GM12878 (cell line): ENCODE measurements at regions not wholly inside any gene's neighbourhood (a gene's known extent, or its start where the extent isn't known, plus 50 kb on each side); places are given as distances from the start of the nearest gene placed in this dataset.

Experiments used
- ATAC-seq: fragments of 200-7000 bp; cut with Tn5 transposase; 3 replicates; pipeline ENCODE4 v1.9.1; 2020; ENCODE audit warnings: mild to moderate bottlenecking, moderate library complexity
- BruUV-seq: library from RNA; stranded (reverse); fragments of 400-500 nt; replicated peaks from 2 replicates; lab custom pipeline; 2021; lab: Mats Ljungman, UMichigan
- CTCF ChIA-PET: fragments of 300-600 bp; sonication (Branson Sonifier 250); formaldehyde crosslinking; extraction: SDS; loops from one replicate; lab custom pipeline; 2021; ENCODE audit warnings: inconsistent platforms; lab: Yijun Ruan, JAX
- POLR2A ChIA-PET: fragments of 350-600 bp; formaldehyde crosslinking; extraction: SDS; loops from one replicate; lab custom pipeline; 2021; ENCODE audit warnings: inconsistent platforms; lab: Charles Lee
- RAD21 ChIA-PET: fragments of 300-600 bp; sonication (Branson Sonifier 250); formaldehyde crosslinking; loops from one replicate; lab custom pipeline; 2023; ENCODE audit warnings: antibody characterized with exemption; ENCODE audit not compliant: unreplicated experiment; lab: Charles Lee
- SMC1A ChIA-PET: fragments of 300-600 bp; sonication (Branson Sonifier 250); formaldehyde crosslinking; loops from one replicate; lab custom pipeline; 2023; ENCODE audit not compliant: unreplicated experiment, uncharacterized antibody; lab: Charles Lee
- DNase-seq: peaks from one replicate; pipeline ENCODE4 v3.0.0-alpha.2; 2011; ENCODE audit warnings: low read depth, low spot score
- FAIRE-seq: peaks from 3 replicates; lab custom pipeline; 2011; peaks lifted over from hg19 to GRCh38; lab: Jason Lieb, UNC
- H2AFZ ChIP-seq: 2 replicates; pipeline ENCODE4 v1.6.0; 2011; ENCODE audit warnings: low read depth, low read length, control low read depth; ENCODE audit not compliant: control insufficient read depth
- H3K27ac ChIP-seq: 2 replicates; pipeline ENCODE4 v1.5.1; 2011; ENCODE audit warnings: control low read depth; ENCODE audit not compliant: control insufficient read depth, insufficient read depth
- H3K27me3 ChIP-seq, 2 experiments: replicated peaks in 1 of 2; 2 replicates each; pipeline versions ENCODE4 v1.6.0 to v1.6.1; 2011; ENCODE audit warnings: low read length in 1 of 2; ENCODE audit not compliant: control insufficient read depth in 2 of 2, insufficient read depth in 2 of 2
- H3K36me3 ChIP-seq, 2 experiments: 2 replicates each; pipeline ENCODE4 v1.5.1; 2011; ENCODE audit warnings: low read length in 1 of 2; ENCODE audit not compliant: control insufficient read depth in 2 of 2, insufficient read depth in 2 of 2
- H3K4me1 ChIP-seq: 2 replicates; pipeline ENCODE4 v1.6.1; 2011; ENCODE audit warnings: mild to moderate bottlenecking, low read length, moderate library complexity, mixed read lengths; ENCODE audit not compliant: control insufficient read depth, insufficient read depth
- H3K4me2 ChIP-seq: 2 replicates; pipeline ENCODE4 v1.6.0; 2011; ENCODE audit warnings: control low read depth; ENCODE audit not compliant: control insufficient read depth, insufficient read depth
- H3K4me3 ChIP-seq: fragments of 200-600 bp; sonication (generic); 2 replicates; pipeline ENCODE4 v1.5.1; 2016
- H3K79me2 ChIP-seq: 2 replicates; pipeline ENCODE4 v1.6.0; 2011; ENCODE audit warnings: low read length; ENCODE audit not compliant: control insufficient read depth, insufficient read depth
- H3K9ac ChIP-seq: 2 replicates; pipeline ENCODE4 v1.8.0; 2011; ENCODE audit warnings: low read length, control low read depth, mixed read lengths; ENCODE audit not compliant: control insufficient read depth, insufficient read depth
- H3K9me3 ChIP-seq: replicated peaks from 3 replicates; pipeline ENCODE4 v1.5.1; 2011; ENCODE audit warnings: mild to moderate bottlenecking, low read length; ENCODE audit not compliant: control insufficient read depth, insufficient read depth
- H4K20me1 ChIP-seq: 2 replicates; pipeline ENCODE4 v1.6.0; 2011; ENCODE audit not compliant: control insufficient read depth, insufficient read depth
- ASH2L ChIP-seq: fragments of 300-600, 200-600 bp; sonication (generic); IDR thresholded peaks from 2 replicates; pipeline ENCODE4 v1.6.1; 2017; ENCODE audit warnings: low read depth, mild to moderate bottlenecking, borderline replicate concordance
- DPF2 ChIP-seq: fragments of 450-650 bp; IDR thresholded peaks from 2 replicates; pipeline ENCODE4 v1.6.1; 2017; ENCODE audit warnings: mild to moderate bottlenecking
- ETV6 ChIP-seq, 2 experiments: fragments of 450-650 bp in 1 of 2; IDR thresholded peaks in 1 of 2; conservative IDR thresholded peaks in 1 of 2; 2 replicates each; pipeline ENCODE4 v1.6.1; 2014; ENCODE audit warnings: antibody characterized with exemption in 1 of 2, borderline replicate concordance in 1 of 2, low read depth in 1 of 2, mild to moderate bottlenecking in 1 of 2, moderate library complexity in 1 of 2
- HCFC1 ChIP-seq: fragments of 150-350 bp; IDR thresholded peaks from 2 replicates; pipeline ENCODE4 v1.6.1; 2014; ENCODE audit warnings: low read length
- HDGF ChIP-seq: fragments of 450-650 bp; IDR thresholded peaks from 2 replicates; pipeline ENCODE4 v1.6.1; 2016; ENCODE audit warnings: antibody characterized with exemption
- NBN ChIP-seq: fragments of 450-650 bp; IDR thresholded peaks from 2 replicates; pipeline ENCODE4 v1.6.1; 2016
- NR2C2 ChIP-seq: IDR thresholded peaks from 2 replicates; pipeline ENCODE4 v1.6.1; 2011; ENCODE audit warnings: borderline replicate concordance, low read depth; ENCODE audit not compliant: control insufficient read depth, insufficient read length
- NR2F1 ChIP-seq: fragments of 450-650 bp; conservative IDR thresholded peaks from 2 replicates; pipeline ENCODE4 v1.6.1; 2017; ENCODE audit warnings: mild to moderate bottlenecking
- PML ChIP-seq: IDR thresholded peaks from 2 replicates; pipeline ENCODE4 v1.6.1; 2012; ENCODE audit warnings: low read length, inconsistent platforms
- RBBP5 ChIP-seq: fragments of 200-600 bp; sonication (generic); conservative IDR thresholded peaks from 2 replicates; pipeline ENCODE4 v1.6.1; 2016
- SIX5 ChIP-seq: IDR thresholded peaks from 2 replicates; pipeline ENCODE4 v1.6.1; 2011; ENCODE audit warnings: mild to moderate bottlenecking, low read depth, low read length, moderate library complexity; ENCODE audit not compliant: severe bottlenecking
- SMARCA5 ChIP-seq: fragments of 450-650 bp; IDR thresholded peaks from 2 replicates; pipeline ENCODE4 v1.6.1; 2017; ENCODE audit warnings: mild to moderate bottlenecking
- SMC3 ChIP-seq: IDR thresholded peaks from 2 replicates; pipeline ENCODE4 v1.6.1; 2011; ENCODE audit warnings: low read length, improper control_type of control experiment, borderline replicate concordance
- SPI1 ChIP-seq: IDR thresholded peaks from 2 replicates; pipeline ENCODE4 v1.6.1; 2011; ENCODE audit warnings: low read depth, mild to moderate bottlenecking, low read length, moderate library complexity, borderline replicate concordance; ENCODE audit not compliant: insufficient read depth
- WRNIP1 ChIP-seq: IDR thresholded peaks from 2 replicates; pipeline ENCODE4 v1.6.1; 2011; ENCODE audit warnings: low read depth, low read length, improper control_type of control experiment, borderline replicate concordance
- ZNF384 ChIP-seq: IDR thresholded peaks from 2 replicates; pipeline ENCODE4 v1.6.1; 2012; ENCODE audit warnings: low read depth, mild to moderate bottlenecking, low read length, improper control_type of control experiment, borderline replicate concordance
- WGBS: methylation state at CpG from one replicate; pipeline ENCODE4 v1.1.6; 2016; ENCODE audit warnings: low lambda C conversion rate; ENCODE audit not compliant: insufficient replicate concordance, insufficient coverage; ENCODE audit errors: missing lambda C conversion rate; 5-methylcytosine and 5-hydroxymethylcytosine counted together
- in situ Hi-C: fragments of 300-500 bp; cut with MboI; formaldehyde crosslinking; loops from 9 replicates; pipeline ENCODE4 v1.14.3; 2018; ENCODE audit warnings: mixed read lengths
- intact Hi-C: fragments of 100-400 bp; cut with micrococcal nuclease; formaldehyde crosslinking; loops from one replicate; pipeline ENCODE4 v1.14.2; 2022; ENCODE audit not compliant: unreplicated experiment
- TF ChIP-seq, protein P1 (sequence below): IDR thresholded peaks from 2 replicates; pipeline ENCODE4 v1.6.1; 2012; ENCODE audit warnings: low read depth, low read length, improper control_type of control experiment
- TF ChIP-seq, protein P2 (sequence below): fragments of 450-650 bp; IDR thresholded peaks from 2 replicates; pipeline ENCODE4 v1.6.1; 2018; ENCODE audit warnings: borderline replicate concordance, mild to moderate bottlenecking; ENCODE audit not compliant: partially characterized antibody

DNA sequence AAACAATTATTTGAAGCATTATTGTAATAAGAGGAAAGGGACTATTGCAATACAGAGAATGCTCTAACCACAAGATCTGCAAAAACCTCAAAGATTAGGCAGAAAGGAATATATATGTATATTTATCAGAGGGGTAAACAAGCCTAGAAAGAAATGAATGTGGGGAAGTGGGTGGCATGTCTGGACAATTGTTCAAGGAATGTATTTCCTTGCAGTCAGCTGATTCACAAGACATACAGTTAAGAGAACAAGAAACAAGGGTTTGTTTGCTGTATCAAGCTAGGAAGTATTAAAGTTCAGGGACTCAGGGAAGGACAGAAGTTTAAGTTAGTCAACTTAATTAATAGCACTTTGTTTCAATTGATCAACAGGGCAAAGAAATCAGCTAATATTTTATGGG lies 514.7 kb downstream of the CENPC start:
- no TSS peak for BruUV-seq
- no peak for TF ChIP-seq RBBP5
- TF ChIP-seq, all 136 proteins: peak for 0

DNA sequence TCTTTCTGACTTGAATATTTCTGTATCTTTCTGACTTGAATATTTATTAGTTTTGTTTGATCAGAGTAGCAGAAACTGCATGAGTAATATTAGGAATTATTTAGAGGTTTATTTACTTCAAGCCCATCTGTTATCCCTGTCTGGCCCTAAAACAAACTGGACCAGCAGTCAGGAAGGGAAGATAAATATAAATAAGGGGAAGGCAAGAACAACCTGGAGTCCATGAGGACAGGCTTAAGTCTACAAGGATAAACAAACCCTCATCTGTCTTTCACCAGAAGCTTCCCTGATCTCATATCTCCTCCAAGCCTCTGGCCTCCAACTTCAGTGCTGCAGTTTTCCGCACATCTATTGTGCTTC lies 524.9 kb downstream of the CENPC start:
- ChIA-PET RAD21 (no interaction called here), POLR2A (no interaction called here), SMC1A (no interaction called here), CTCF (no interaction called here)
- Histone ChIP-seq H3K4me2 (no peak overlapping the region), H3K9me3 (no peaks in the 10 kb centered on the region), H3K27me3 (no peaks in the 10 kb centered on the region), H4K20me1 (no peaks in the 10 kb centered on the region), H3K4me3 (no peak overlapping the region), H2AFZ (no peak overlapping the region), H3K4me1 (no peaks in the 10 kb centered on the region), H3K27ac (no peak overlapping the region), H3K36me3 (no peaks in the 10 kb centered on the region), H3K79me2 (no peaks in the 10 kb centered on the region), H3K9ac (no peak overlapping the region)
- no TSS peak for BruUV-seq
- no peak for DNase-seq
- no peak for ATAC-seq
- in situ Hi-C loops = no loop called here
- intact Hi-C loops = no loop called here
- whole genome bisulfite sequencing = 38% methylated on average over 1 of the region's 1 CpG
- TF ChIP-seq DPF2 = no peak
- TF ChIP-seq PML = no peak
- no peak for TF ChIP-seq WRNIP1
- TF ChIP-seq SPI1 = no peak
- TF ChIP-seq, protein P1, sequence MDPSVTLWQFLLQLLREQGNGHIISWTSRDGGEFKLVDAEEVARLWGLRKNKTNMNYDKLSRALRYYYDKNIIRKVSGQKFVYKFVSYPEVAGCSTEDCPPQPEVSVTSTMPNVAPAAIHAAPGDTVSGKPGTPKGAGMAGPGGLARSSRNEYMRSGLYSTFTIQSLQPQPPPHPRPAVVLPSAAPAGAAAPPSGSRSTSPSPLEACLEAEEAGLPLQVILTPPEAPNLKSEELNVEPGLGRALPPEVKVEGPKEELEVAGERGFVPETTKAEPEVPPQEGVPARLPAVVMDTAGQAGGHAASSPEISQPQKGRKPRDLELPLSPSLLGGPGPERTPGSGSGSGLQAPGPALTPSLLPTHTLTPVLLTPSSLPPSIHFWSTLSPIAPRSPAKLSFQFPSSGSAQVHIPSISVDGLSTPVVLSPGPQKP = no peak
- no peak for TF ChIP-seq SMARCA5
- no peak for TF ChIP-seq SMC3
- TF ChIP-seq SIX5 = no peak
- no peak for TF ChIP-seq NR2F1
- no peak for TF ChIP-seq NBN
- no peak for TF ChIP-seq ASH2L
- TF ChIP-seq, protein P2, sequence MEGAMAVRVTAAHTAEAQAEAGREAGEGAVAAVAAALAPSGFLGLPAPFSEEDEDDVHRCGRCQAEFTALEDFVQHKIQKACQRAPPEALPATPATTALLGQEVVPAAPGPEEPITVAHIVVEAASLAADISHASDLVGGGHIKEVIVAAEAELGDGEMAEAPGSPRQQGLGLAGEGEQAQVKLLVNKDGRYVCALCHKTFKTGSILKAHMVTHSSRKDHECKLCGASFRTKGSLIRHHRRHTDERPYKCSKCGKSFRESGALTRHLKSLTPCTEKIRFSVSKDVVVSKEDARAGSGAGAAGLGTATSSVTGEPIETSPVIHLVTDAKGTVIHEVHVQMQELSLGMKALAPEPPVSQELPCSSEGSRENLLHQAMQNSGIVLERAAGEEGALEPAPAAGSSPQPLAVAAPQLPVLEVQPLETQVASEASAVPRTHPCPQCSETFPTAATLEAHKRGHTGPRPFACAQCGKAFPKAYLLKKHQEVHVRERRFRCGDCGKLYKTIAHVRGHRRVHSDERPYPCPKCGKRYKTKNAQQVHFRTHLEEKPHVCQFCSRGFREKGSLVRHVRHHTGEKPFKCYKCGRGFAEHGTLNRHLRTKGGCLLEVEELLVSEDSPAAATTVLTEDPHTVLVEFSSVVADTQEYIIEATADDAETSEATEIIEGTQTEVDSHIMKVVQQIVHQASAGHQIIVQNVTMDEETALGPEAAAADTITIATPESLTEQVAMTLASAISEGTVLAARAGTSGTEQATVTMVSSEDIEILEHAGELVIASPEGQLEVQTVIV = no peak
- TF ChIP-seq ETV6 (conservative IDR thresholded peaks at IDR 0.05 in 1 of 2, IDR thresholded peaks at IDR 0.05 in 1 of 2; ENCODE audit: borderline replicate concordance in 1 of 2, low read depth in 1 of 2) = no peak
- no peak for TF ChIP-seq NR2C2
- TF ChIP-seq ZNF384 = no peak
- no peak for TF ChIP-seq HCFC1
- no peak for TF ChIP-seq HDGF
- no peak for FAIRE-seq

More for the DNA sequence above, 514.7 kb downstream of the CENPC start:
- FAIRE-seq (no peak), ATAC-seq (no peak), DNase-seq (no peak)
- CTCF ChIA-PET = no interaction called here
- RAD21 ChIA-PET = no interaction called here
- no peak overlapping the region for H3K4me2 ChIP-seq
- H3K9me3 ChIP-seq = no peaks in the 10 kb centered on the region
- H3K27me3 ChIP-seq = no peaks in the 10 kb centered on the region
- no peaks in the 10 kb centered on the region for H3K79me2 ChIP-seq
- SMC1A ChIA-PET = no interaction called here
- in situ Hi-C loops = no loop called here
- H3K9ac ChIP-seq = no peak overlapping the region
- no peaks in the 10 kb centered on the region for H3K36me3 ChIP-seq
- POLR2A ChIA-PET = no interaction called here
- H2AFZ ChIP-seq = no peak overlapping the region
- H3K4me3 ChIP-seq = no peak overlapping the region
- intact Hi-C loops = no loop called here
- no peaks in the 10 kb centered on the region for H3K4me1 ChIP-seq
- H3K27ac ChIP-seq = no peak overlapping the region
- H4K20me1 ChIP-seq = no peaks in the 10 kb centered on the region
